Duodenal mucosa (tissue), 2 donors: ENCODE measurements at regions not wholly inside any gene's neighbourhood (a gene's known extent, or its start where the extent isn't known, plus 50 kb on each side); places are given as distances from the start of the nearest gene placed in this dataset.

Experiments
- H3K27ac ChIP-seq: one replicate; pipeline ENCODE4 v1.7.0; 2013; ENCODE audit warnings: low read depth, low read length
- H3K27me3 ChIP-seq, 2 donors: one replicate each; pipeline ENCODE4 v1.7.0; 2013; ENCODE audit warnings: low read length in 2 of 2, control low read depth in 1 of 2; ENCODE audit not compliant: insufficient read depth in 2 of 2, control insufficient read depth in 1 of 2
- H3K36me3 ChIP-seq, 2 donors: one replicate each; pipeline ENCODE4 v1.7.0; 2013; ENCODE audit warnings: low read length in 2 of 2, control low read depth in 1 of 2; ENCODE audit not compliant: insufficient read depth in 2 of 2, control insufficient read depth in 1 of 2
- H3K4me1 ChIP-seq, 2 donors: one replicate each; pipeline ENCODE4 v1.7.0; 2013; ENCODE audit warnings: low read length in 2 of 2, control low read depth in 1 of 2; ENCODE audit not compliant: insufficient read depth in 2 of 2, control insufficient read depth in 1 of 2
- H3K4me3 ChIP-seq, 2 donors: one replicate each; pipeline ENCODE4 v1.7.0; 2013; ENCODE audit warnings: low read length in 2 of 2, low read depth in 1 of 2
- H3K9ac ChIP-seq, 2 donors: one replicate each; pipeline ENCODE4 v1.7.0; 2013; ENCODE audit warnings: low read length in 2 of 2, low read depth in 1 of 2
- H3K9me3 ChIP-seq, 2 donors: one replicate each; pipeline ENCODE4 v1.7.0; 2013; ENCODE audit warnings: low read length in 2 of 2, control low read depth in 1 of 2; ENCODE audit not compliant: control insufficient read depth in 1 of 2

DNA sequence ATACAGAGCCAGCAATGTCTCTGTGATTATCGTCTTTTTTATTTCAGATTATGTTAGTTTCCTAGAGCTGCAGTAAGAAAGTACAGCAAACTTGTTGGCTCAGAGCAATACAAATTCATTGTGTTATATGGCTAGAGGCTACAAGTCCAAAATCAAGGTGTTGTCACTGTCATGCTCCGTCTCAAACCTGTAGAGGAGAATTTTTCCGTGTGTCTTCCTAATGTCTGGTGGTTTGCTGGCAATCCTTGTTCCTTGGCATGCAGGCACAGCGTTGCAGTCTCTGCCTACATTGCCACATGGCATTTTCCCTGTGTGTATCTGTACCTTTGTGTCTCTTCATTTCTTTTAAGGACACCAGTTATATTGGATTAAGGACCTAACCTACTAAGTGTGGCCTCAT is 244.4 kb downstream of the LRRIQ3 start:
- Histone ChIP-seq H3K4me3 (no peak overlapping the region), H3K27ac (no peak overlapping the region), H3K4me1 (no peaks in the 10 kb centered on the region), H3K9me3 (no peaks in the 10 kb centered on the region), H3K27me3 (no peaks in the 10 kb centered on the region), H3K9ac (no peak overlapping the region), H3K36me3 (no peaks in the 10 kb centered on the region)

DNA sequence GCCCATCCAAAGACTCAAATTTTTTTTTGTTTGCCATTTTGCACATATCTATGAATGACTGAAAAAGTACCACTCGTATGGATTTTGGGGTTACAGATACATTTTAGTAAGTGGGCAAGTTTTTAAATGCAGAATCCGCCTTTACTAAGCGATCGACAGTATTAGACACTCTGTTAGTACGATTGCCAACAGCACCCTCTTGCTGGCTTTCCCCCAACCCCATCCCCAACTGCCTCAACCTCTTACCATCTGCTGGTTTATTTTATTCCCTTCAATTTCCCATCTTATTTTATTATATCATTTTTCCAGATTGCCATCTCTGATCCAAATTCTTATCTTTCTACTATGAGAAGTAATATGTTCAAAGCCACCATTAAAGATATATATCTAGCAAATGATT is 244.8 kb downstream of the LRRIQ3 start:
- Histone ChIP-seq H3K9me3 (no peaks in the 10 kb centered on the region), H3K27me3 (no peaks in the 10 kb centered on the region), H3K4me1 (no peaks in the 10 kb centered on the region), H3K27ac (no peak overlapping the region), H3K36me3 (no peaks in the 10 kb centered on the region), H3K4me3 (no peak overlapping the region), H3K9ac (no peak overlapping the region)

GRCh38 chr1:73948055-73948454 is 249.9 kb downstream of the LRRIQ3 start:
- Histone ChIP-seq H3K9ac (no peak overlapping the region), H3K27me3 (no peaks in the 10 kb centered on the region), H3K27ac (no peak overlapping the region), H3K4me3 (no peak overlapping the region), H3K36me3 (no peaks in the 10 kb centered on the region), H3K9me3 (no peaks in the 10 kb centered on the region), H3K4me1 (no peaks in the 10 kb centered on the region)

GRCh38 chr1:73947009-73947408 is 251.0 kb downstream of the LRRIQ3 start:
- Histone ChIP-seq H3K27me3 (no peaks in the 10 kb centered on the region), H3K9ac (no peak overlapping the region), H3K4me3 (no peak overlapping the region), H3K4me1 (no peaks in the 10 kb centered on the region), H3K9me3 (no peaks in the 10 kb centered on the region), H3K27ac (no peak overlapping the region), H3K36me3 (no peaks in the 10 kb centered on the region)

DNA sequence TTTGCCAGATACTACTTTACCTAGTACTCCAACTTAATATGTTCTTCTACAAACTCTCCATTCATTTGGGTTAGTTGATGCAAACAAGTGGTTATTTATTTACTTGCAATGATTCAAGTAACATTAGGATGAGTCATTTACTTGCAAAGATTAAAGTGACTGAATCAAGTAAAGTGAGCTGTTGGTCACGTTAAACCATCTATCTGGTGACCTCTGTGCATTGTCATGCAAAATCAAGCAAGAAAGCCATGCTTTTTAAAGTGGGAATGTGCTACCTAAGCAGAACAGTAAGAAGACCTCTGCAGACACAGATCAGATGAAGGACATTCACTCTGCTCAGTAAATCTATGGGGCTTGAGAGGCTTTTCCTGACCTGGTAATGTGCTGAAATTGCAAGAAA is 254.7 kb downstream of the LRRIQ3 start:
- H3K4me3 ChIP-seq = no peak overlapping the region
- H3K4me1 ChIP-seq = no peaks in the 10 kb centered on the region
- H3K9ac ChIP-seq = no peak overlapping the region
- no peaks in the 10 kb centered on the region for H3K36me3 ChIP-seq
- no peaks in the 10 kb centered on the region for H3K9me3 ChIP-seq
- no peaks in the 10 kb centered on the region for H3K27me3 ChIP-seq
- H3K27ac ChIP-seq = no peak overlapping the region

DNA sequence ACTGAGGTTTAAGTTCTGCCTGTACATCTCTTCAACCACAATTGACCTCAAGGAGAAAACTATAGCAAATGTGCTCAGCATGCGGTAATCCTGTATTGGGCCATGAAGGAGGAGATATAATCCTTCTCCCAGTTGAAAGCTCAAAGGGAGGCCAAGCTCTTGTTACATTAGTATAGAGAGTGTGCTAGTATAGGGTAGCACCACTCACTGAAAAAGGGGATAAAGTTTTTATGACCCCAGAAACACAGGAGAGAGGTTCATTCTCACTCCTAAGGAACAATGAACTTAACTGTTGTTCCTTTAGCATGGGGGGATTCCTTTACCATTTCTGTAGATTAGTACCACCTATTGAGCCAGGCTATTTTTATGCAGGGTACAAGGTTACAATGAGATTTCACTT is 267.7 kb downstream of the LRRIQ3 start:
- Histone ChIP-seq H3K4me3 (no peak overlapping the region), H3K27me3 (no peaks in the 10 kb centered on the region), H3K4me1 (no peaks in the 10 kb centered on the region), H3K27ac (no peak overlapping the region), H3K9me3 (no peaks in the 10 kb centered on the region), H3K9ac (no peak overlapping the region), H3K36me3 (no peaks in the 10 kb centered on the region)

GRCh38 chr1:73914951-73915350 is 283.0 kb downstream of the LRRIQ3 start:
- Histone ChIP-seq H3K9me3 (no peaks in the 10 kb centered on the region), H3K9ac (no peak overlapping the region), H3K4me1 (no peaks in the 10 kb centered on the region)

DNA sequence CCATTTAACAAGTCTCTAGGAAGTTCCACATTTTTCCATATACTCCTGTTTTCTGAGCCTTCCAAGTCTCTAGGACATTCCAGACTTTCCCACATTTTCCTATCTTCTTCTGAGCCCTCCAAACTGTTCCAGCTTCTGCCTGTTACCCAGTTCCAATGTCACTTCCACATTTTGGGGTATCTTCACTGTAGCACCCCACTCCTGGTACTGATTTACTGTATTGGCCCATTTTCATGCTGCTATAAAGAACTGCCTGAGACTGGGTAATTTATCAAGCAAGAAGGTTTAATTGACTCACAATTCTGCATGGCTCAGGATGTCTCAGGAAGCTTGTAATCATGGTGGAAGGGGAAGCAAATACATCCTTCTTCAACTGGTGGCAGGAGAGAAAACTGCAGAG is 285.0 kb downstream of the LRRIQ3 start:
- Histone ChIP-seq H3K9me3 (no peaks in the 10 kb centered on the region), H3K27ac (no peak overlapping the region), H3K4me3 (no peak overlapping the region), H3K4me1 (no peaks in the 10 kb centered on the region), H3K9ac (no peak overlapping the region), H3K27me3 (no peaks in the 10 kb centered on the region), H3K36me3 (no peaks in the 10 kb centered on the region)

More at GRCh38 chr1:73914951-73915350, 283.0 kb downstream of the LRRIQ3 start:
- Histone ChIP-seq H3K27ac (no peak overlapping the region), H3K36me3 (no peaks in the 10 kb centered on the region), H3K27me3 (no peaks in the 10 kb centered on the region), H3K4me3 (no peak overlapping the region)

- Histone ChIP-seq H3K4me3 (no peak overlapping the region), H3K27me3 (no peaks in the 10 kb centered on the region), H3K27ac (no peak overlapping the region), H3K4me1 (no peaks in the 10 kb centered on the region), H3K9ac (no peak overlapping the region), H3K36me3 (no peaks in the 10 kb centered on the region), H3K9me3 (no peaks in the 10 kb centered on the region)
Observed at GRCh38 chr1:73911849-73912248, 286.1 kb downstream of the LRRIQ3 start.

DNA sequence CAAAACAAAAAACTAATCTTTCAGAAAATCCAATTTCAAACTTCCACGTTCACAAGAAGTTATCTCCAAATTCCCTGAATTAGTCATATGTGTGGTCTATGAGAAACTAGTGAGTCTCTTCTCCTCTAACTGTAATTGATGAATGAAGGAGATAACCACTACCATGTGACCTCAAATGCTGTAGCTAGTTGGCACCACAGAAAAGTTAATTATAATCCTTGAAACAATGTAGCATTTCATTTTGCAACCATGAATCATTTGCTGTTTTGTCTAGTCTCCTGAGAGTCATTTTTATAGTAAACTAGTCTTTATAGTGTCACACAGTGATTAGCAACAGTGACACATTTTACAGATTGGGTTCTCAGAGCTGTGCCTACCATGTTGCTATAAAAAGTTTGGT is 287.5 kb downstream of the LRRIQ3 start:
- Histone ChIP-seq H3K4me3 (no peak overlapping the region), H3K4me1 (no peaks in the 10 kb centered on the region), H3K9ac (no peak overlapping the region), H3K36me3 (no peaks in the 10 kb centered on the region), H3K9me3 (no peaks in the 10 kb centered on the region), H3K27me3 (no peaks in the 10 kb centered on the region), H3K27ac (no peak overlapping the region)

- no peak overlapping the region for H3K9ac ChIP-seq
- no peak overlapping the region for H3K4me3 ChIP-seq
- no peaks in the 10 kb centered on the region for H3K27me3 ChIP-seq
- H3K27ac ChIP-seq = no peak overlapping the region
- no peaks in the 10 kb centered on the region for H3K36me3 ChIP-seq
- no peaks in the 10 kb centered on the region for H3K9me3 ChIP-seq
- no peaks in the 10 kb centered on the region for H3K4me1 ChIP-seq
Observed at GRCh38 chr1:73910062-73910461, 287.9 kb downstream of the LRRIQ3 start.
